Osteoblast (primary cell): ENCODE measurements at regions not wholly inside any gene's neighbourhood (a gene's known extent, or its start where the extent isn't known, plus 50 kb on each side); places are given as distances from the start of the nearest gene placed in this dataset.

ENCODE experiments used
- DNase-seq: peaks from one replicate; pipeline ENCODE4 v3.0.0; 2011; ENCODE audit warnings: low spot score, mixed read lengths; ENCODE audit not compliant: insufficient read length; ENCODE audit errors: missing footprints
- H2AFZ ChIP-seq: 2 replicates; pipeline ENCODE4 v1.6.0; 2011; ENCODE audit warnings: mild to moderate bottlenecking, low read length
- H3K27ac ChIP-seq: 2 replicates; pipeline ENCODE4 v1.5.1; 2011; ENCODE audit warnings: mild to moderate bottlenecking, low read depth, low read length, moderate library complexity
- H3K27me3 ChIP-seq: 2 replicates; pipeline ENCODE4 v1.6.0; 2012; ENCODE audit warnings: mild to moderate bottlenecking, control low read depth, inconsistent platforms, low read length, moderate library complexity; ENCODE audit not compliant: insufficient read depth
- H3K36me3 ChIP-seq: 2 replicates; pipeline ENCODE4 v1.5.1; 2011; ENCODE audit warnings: mild to moderate bottlenecking, low read length, control low read depth, moderate library complexity; ENCODE audit not compliant: insufficient read depth
- H3K4me1 ChIP-seq: 2 replicates; pipeline ENCODE4 v1.5.1; 2011; ENCODE audit warnings: mild to moderate bottlenecking, low read length, control low read depth, moderate library complexity; ENCODE audit not compliant: insufficient read depth
- H3K4me2 ChIP-seq: 2 replicates; pipeline ENCODE4 v1.6.0; 2011; ENCODE audit warnings: mild to moderate bottlenecking, low read length; ENCODE audit not compliant: insufficient read depth
- H3K4me3 ChIP-seq: fragments of 200-600 bp; sonication (generic); 3 replicates; pipeline ENCODE4 v1.5.1; 2012; ENCODE audit warnings: mild to moderate bottlenecking, low read length, inconsistent platforms; ENCODE audit not compliant: insufficient read depth
- H3K79me2 ChIP-seq: 2 replicates; pipeline ENCODE4 v1.6.0; 2012; ENCODE audit warnings: mild to moderate bottlenecking, low read length, control low read depth, inconsistent platforms; ENCODE audit not compliant: insufficient read depth
- H3K9me3 ChIP-seq: 2 replicates; pipeline ENCODE4 v1.5.1; 2011; ENCODE audit warnings: low read depth, low read length, control low read depth
- H4K20me1 ChIP-seq: 2 replicates; pipeline ENCODE4 v1.6.0; 2012; ENCODE audit warnings: mild to moderate bottlenecking, low read length, control low read depth; ENCODE audit not compliant: insufficient read depth
- CTCF ChIP-seq: IDR thresholded peaks from 2 replicates; pipeline ENCODE4 v1.5.1; 2011; ENCODE audit warnings: mild to moderate bottlenecking, low read depth, low read length, moderate library complexity; ENCODE audit errors: extremely low read depth

- no peaks in the 10 kb centered on the region for H3K9me3 ChIP-seq
- H3K4me3 ChIP-seq, result no peak overlapping the region
- H3K4me2 ChIP-seq, result no peak overlapping the region
- H3K4me1 ChIP-seq, result no peaks in the 10 kb centered on the region
- H4K20me1 ChIP-seq, result no peaks in the 10 kb centered on the region
- no peaks in the 10 kb centered on the region for H3K79me2 ChIP-seq
- H3K27ac ChIP-seq, result no peak overlapping the region
- no peak for DNase-seq
- H2AFZ ChIP-seq, result no peak overlapping the region
- TF ChIP-seq CTCF, result no peak
- no peaks in the 10 kb centered on the region for H3K36me3 ChIP-seq
- no peaks in the 10 kb centered on the region for H3K27me3 ChIP-seq
These were observed 171.4 kb upstream of the SNX7 start for GRCh38 chr1:98490099-98490498.

- Histone ChIP-seq H3K4me2 (no peak overlapping the region), H3K4me3 (no peak overlapping the region), H3K27me3 (no peaks in the 10 kb centered on the region), H4K20me1 (no peaks in the 10 kb centered on the region), H3K79me2 (no peaks in the 10 kb centered on the region), H3K4me1 (no peaks in the 10 kb centered on the region), H3K36me3 (no peaks in the 10 kb centered on the region), H2AFZ (no peak overlapping the region), H3K9me3 (no peaks in the 10 kb centered on the region), H3K27ac (no peak overlapping the region)
- TF ChIP-seq CTCF, result no peak
- DNase-seq, result no peak
These were observed 173.9 kb upstream of the SNX7 start for GRCh38 chr1:98487620-98488019.

GRCh38 chr1:98482611-98483010 is 178.9 kb upstream of the SNX7 start:
- no peak overlapping the region for H3K27ac ChIP-seq
- no peaks in the 10 kb centered on the region for H3K27me3 ChIP-seq
- no peaks in the 10 kb centered on the region for H3K4me1 ChIP-seq
- DNase-seq, result no peak
- no peaks in the 10 kb centered on the region for H3K9me3 ChIP-seq
- H2AFZ ChIP-seq, result no peak overlapping the region
- H3K4me2 ChIP-seq, result no peak overlapping the region
- H3K4me3 ChIP-seq, result no peak overlapping the region
- no peaks in the 10 kb centered on the region for H4K20me1 ChIP-seq
- TF ChIP-seq CTCF, result no peak
- no peaks in the 10 kb centered on the region for H3K36me3 ChIP-seq
- no peaks in the 10 kb centered on the region for H3K79me2 ChIP-seq

GRCh38 chr1:98480271-98480670 is 181.2 kb upstream of the SNX7 start:
- Histone ChIP-seq H3K9me3 (no peaks in the 10 kb centered on the region), H3K4me1 (no peaks in the 10 kb centered on the region), H3K79me2 (no peaks in the 10 kb centered on the region), H2AFZ (no peak overlapping the region), H3K36me3 (no peaks in the 10 kb centered on the region), H3K27me3 (no peaks in the 10 kb centered on the region), H3K27ac (no peak overlapping the region), H4K20me1 (no peaks in the 10 kb centered on the region), H3K4me2 (no peak overlapping the region), H3K4me3 (no peak overlapping the region)
- TF ChIP-seq CTCF, result no peak
- DNase-seq, result no peak
